Daoy (cell line): ENCODE measurements at regions not wholly inside any gene's neighbourhood (a gene's known extent, or its start where the extent isn't known, plus 50 kb on each side); places are given as distances from the start of the nearest gene placed in this dataset.

Experiments
- DNase-seq: peaks from one replicate; pipeline ENCODE4 v3.0.0-alpha.2; 2015; ENCODE audit warnings: low read depth

DNA sequence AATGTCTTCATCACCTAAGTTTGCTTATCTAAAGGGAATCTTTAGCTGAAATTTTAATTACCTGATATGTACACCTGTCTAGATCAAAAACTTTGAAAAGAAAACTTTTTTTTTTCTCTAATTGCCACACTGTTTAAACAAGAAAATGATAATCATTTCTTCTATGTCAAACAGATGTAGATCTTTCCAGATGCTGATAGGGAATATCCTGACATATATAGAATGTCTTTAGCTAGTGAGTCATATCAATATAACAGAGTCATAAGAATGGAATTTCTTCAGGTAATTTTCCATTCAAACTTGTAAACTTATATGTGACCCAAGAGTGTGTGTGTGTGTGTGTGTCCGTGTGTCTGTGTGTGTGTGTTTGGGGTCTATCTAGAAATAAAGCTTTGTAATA lies 271.9 kb downstream of the GPM6A start:
- DNase-seq: no peak

DNA sequence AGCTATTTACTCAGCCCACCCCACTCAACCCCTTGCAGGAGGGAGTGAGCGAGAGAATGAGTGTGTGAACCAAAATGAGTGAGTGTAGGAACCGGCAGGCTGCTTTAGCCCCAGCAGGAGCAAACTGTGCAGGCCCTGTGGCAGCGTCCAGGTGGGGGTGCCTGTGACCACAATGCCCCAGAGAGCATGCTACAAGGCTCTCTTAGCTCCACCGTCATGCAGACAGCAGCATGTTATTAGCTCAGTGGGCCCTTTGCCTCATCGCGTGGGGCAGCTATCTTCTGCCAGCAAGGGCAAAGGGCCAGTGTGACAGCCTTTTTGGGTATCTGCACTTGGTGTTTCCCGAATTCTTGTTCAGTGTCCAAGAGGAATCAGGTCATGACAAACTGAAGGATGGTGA lies 271.3 kb downstream of the GPM6A start:
- DNase-seq: no peak

DNA sequence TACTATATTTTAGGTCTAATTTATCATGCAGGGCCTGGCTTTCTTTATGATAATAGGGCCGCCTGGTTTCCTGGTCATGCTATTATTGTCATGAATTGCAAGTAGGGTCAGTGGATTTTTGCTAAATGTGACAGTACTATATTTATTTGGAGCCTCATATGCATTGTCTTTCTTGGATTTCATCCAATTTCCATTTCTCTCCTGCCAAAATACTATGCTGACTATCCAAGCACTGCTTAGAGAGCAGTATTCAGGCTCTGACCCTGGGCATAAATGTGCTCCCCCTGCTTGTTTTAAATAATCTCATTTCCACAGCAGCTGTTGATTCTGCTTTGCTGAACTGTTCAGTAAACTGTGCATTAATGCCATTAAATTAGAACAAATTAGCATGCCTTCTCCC lies 269.3 kb downstream of the GPM6A start:
- no peak for DNase-seq

DNA sequence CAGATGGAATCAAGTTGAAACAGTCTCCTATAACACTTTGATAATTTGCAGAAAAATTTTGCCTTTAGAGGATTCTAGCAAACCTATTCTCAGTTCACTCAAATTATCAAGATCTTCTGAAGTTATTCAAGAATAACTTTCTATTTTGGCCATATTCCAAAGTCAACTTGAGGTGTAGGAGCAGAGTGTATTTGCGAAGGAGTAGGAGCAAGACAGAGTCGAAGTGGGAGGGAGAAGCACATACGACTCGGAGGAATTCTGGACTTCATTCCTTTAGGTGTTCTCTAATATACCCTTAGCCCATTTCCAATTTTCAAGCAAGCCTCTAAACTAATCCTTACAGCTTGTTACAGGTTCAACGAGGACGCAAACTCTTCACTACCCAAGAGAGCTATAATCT lies 252.9 kb downstream of the GPM6A start:
- no peak for DNase-seq

DNA sequence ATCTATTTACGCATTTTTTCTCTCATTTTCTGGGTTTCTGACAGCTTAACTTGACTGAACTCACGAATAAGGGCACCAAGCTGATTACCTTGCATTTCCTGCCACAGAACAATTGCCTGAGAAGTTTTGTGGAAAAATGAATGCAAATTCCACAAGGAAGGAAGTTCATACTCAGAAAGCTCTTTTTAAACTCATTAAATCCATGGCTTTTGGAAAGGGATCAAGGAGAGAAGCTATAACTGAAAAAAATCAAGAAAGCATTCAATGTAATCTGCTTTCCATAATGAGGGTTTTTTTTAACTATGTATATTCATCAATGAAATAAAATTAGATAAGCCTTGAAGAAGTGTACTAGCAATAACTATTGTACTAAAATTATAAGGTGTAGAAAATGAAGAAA lies 252.5 kb downstream of the GPM6A start:
- no peak for DNase-seq

DNA sequence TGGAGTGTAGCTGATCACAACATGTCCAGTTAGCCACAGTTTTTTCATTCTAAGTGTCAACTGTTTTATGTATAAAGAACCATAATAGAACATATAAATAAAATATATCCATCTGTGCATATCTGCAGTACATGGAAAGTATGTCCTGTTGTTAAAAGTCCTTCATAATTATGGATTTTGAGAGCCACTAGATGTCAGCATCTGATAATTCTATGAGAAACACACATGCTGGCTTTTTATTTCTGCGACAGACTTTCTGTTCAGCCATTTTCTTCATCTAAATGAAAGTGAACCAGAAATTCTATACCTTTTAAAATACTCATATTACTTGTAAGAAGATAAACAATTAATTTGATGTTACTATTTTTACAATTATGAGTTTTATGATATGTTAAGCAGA lies 251.5 kb downstream of the GPM6A start:
- no peak for DNase-seq

DNA sequence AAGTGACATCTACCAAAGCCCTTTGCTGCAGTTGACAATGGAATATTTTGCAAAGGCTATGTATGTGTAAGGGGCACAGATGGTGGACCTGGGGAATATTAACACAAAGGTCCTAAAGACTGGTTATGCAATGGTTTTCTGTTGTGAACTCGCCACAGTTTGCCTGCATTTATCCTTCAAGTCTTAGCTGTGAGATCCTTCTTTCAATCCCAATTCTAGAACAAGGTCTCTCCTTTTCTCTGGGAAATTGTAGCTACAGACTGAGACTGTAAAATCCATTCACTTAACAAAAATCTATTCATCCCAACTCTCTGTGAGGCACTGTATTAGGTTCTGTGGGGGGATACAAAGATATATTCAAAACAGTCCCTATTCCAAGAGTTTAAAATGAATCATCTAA lies 250.4 kb downstream of the GPM6A start:
- DNase-seq: no peak

DNA sequence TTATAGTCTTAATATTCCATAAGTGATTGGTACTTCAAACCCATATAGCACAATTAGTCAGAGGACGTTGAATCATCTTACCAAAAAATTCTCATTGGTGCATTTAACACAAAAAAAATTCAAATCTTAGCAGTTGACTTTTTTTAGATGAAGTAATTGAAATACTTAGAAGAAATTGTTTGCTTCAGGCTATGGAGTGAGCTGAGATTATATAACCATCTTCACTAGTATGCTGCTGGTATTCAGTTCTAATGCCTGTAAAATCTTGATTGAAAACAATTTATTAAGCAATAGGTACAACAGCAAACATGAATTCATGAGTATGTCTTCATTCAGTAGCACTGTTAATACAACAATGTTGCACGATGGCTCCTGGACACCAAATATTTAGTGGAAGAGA lies 250.0 kb downstream of the GPM6A start:
- no peak for DNase-seq

DNA sequence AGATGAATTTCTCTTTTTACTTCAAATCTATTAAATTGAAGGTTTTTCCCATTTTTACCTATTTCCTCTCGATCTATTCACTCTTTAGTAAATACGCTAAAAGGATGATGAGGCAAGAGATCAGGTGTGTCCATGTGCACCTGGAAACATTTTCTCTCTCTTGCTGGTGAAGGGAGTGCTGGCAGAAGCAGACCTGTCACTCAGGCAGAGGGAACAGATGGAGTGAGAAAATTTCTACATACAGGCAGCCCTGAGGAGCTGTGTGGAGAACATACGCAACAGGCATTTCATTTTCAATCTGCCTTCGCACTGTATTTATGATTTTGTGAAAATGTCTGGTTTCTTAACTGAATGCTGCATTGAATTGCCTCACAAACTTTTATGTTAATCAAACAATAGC lies 249.5 kb downstream of the GPM6A start:
- no peak for DNase-seq
